B cell (primary cell): ENCODE measurements at regions not wholly inside any gene's neighbourhood (a gene's known extent, or its start where the extent isn't known, plus 50 kb on each side); places are given as distances from the start of the nearest gene placed in this dataset.

ENCODE experiments used
- ATAC-seq: fragments of 200-7000 bp; cut with Tn5 transposase; one replicate; pipeline ENCODE4 v1.10.0; 2021; ENCODE audit warnings: low read depth, mild to moderate bottlenecking, moderate number of reproducible peaks, moderate library complexity
- CTCF ChIA-PET: fragments of 350-600 bp; sonication (Branson Sonifier 250); formaldehyde crosslinking; loops from one replicate; lab custom pipeline; 2021; ENCODE audit warnings: antibody characterized with exemption, inconsistent platforms; lab: Charles Lee
- POLR2A ChIA-PET: fragments of 350-600 bp; sonication (Branson Sonifier 250); formaldehyde crosslinking; loops from one replicate; lab custom pipeline; 2021; ENCODE audit warnings: antibody characterized with exemption; lab: Charles Lee
- DNase-seq: peaks from one replicate; pipeline ENCODE4 v3.0.0; 2013
- H2AFZ ChIP-seq: 2 replicates; pipeline ENCODE4 v1.6.1; 2012; ENCODE audit warnings: mild to moderate bottlenecking, low read depth, low read length; ENCODE audit not compliant: insufficient read depth, poor library complexity, severe bottlenecking
- H3K27ac ChIP-seq, 2 donors: 1 replicate in 1 of 2; 2 replicates in 1 of 2; pipeline ENCODE4 v1.5.1; 2012 to 2013; ENCODE audit warnings: low read length in 2 of 2, mild to moderate bottlenecking in 2 of 2, moderate library complexity in 1 of 2
- H3K27me3 ChIP-seq, 4 experiments: fragments of 200-600 bp in 1 of 4; sonication (generic) in 1 of 4; replicated peaks in 1 of 4; 1 replicate in 2 of 4; 2 replicates in 2 of 4; pipeline versions ENCODE4 v1.6.1 to v1.7.0; 2013 to 2016; ENCODE audit warnings: low read length in 3 of 4, mild to moderate bottlenecking in 2 of 4, mixed read lengths in 1 of 4, moderate library complexity in 1 of 4; ENCODE audit not compliant: insufficient read depth in 4 of 4, control insufficient read depth in 3 of 4; ENCODE audit errors: control extremely low read depth in 1 of 4
- H3K36me3 ChIP-seq, 2 experiments: replicated peaks in 1 of 2; 1 replicate in 1 of 2; 2 replicates in 1 of 2; pipeline versions ENCODE4 v1.6.1 to v1.7.1; 2013; ENCODE audit warnings: low read length in 1 of 2; ENCODE audit not compliant: insufficient read depth in 2 of 2, control insufficient read depth in 1 of 2; ENCODE audit errors: control extremely low read depth in 1 of 2, extremely low read depth in 1 of 2
- H3K4me1 ChIP-seq, 2 donors: fragments of 200-600 bp in 1 of 2; sonication (generic) in 1 of 2; 1 replicate in 1 of 2; 2 replicates in 1 of 2; pipeline versions ENCODE4 v1.5.1 to v1.6.1; 2013 to 2017; ENCODE audit warnings: low read length in 2 of 2; ENCODE audit not compliant: control insufficient read depth in 2 of 2, insufficient read depth in 2 of 2
- H3K4me2 ChIP-seq: replicated peaks from 2 replicates; pipeline ENCODE3; 2012; ENCODE audit warnings: mild to moderate bottlenecking, low read depth, low read length; ENCODE audit not compliant: poor library complexity, severe bottlenecking
- H3K4me3 ChIP-seq, 5 experiments: fragments of 200-600 bp in 1 of 5; sonication (generic) in 1 of 5; 1 replicate in 3 of 5; 2 replicates in 2 of 5; pipeline versions ENCODE4 v1.5.1 to v1.7.0; 2011 to 2016; ENCODE audit warnings: low read length in 4 of 5, mild to moderate bottlenecking in 4 of 5, low read depth in 2 of 5, control low read depth in 1 of 5, moderate library complexity in 1 of 5; ENCODE audit not compliant: insufficient read depth in 1 of 5; ENCODE audit errors: control extremely low read depth in 1 of 5, extremely low read depth in 1 of 5
- H3K79me2 ChIP-seq: fragments of 200-600 bp; sonication (generic); one replicate; pipeline ENCODE4 v1.6.0; 2016; ENCODE audit warnings: low read length; ENCODE audit not compliant: control insufficient read depth, insufficient read depth
- H3K9ac ChIP-seq: fragments of 200-600 bp; sonication (generic); 2 replicates; pipeline ENCODE4 v1.6.1; 2017; ENCODE audit warnings: mild to moderate bottlenecking, low read length, moderate library complexity
- H3K9me3 ChIP-seq, 3 donors: one replicate each; pipeline versions ENCODE4 v1.6.1 to v1.7.1; 2013; ENCODE audit warnings: low read length in 2 of 3; ENCODE audit not compliant: control insufficient read depth in 2 of 3, insufficient read depth in 1 of 3; ENCODE audit errors: control extremely low read depth in 1 of 3
- H4K20me1 ChIP-seq: 2 replicates; pipeline ENCODE4 v1.6.0; 2012; ENCODE audit warnings: mild to moderate bottlenecking, low read length; ENCODE audit not compliant: insufficient read depth, control insufficient read depth, poor library complexity, severe bottlenecking
- H3K27ac Mint-ChIP-seq: one replicate; pipeline ENCODE4 v1.8.0; 2021; ENCODE audit warnings: mixed read lengths
- H3K27me3 Mint-ChIP-seq: one replicate; pipeline ENCODE4 v1.8.0; 2021; ENCODE audit warnings: mixed read lengths
- H3K4me1 Mint-ChIP-seq: one replicate; pipeline ENCODE4 v1.8.0; 2021; ENCODE audit warnings: mixed read lengths
- H3K4me3 Mint-ChIP-seq: one replicate; pipeline ENCODE4 v1.8.0; 2021; ENCODE audit warnings: mixed read lengths
- H3K9me3 Mint-ChIP-seq: one replicate; pipeline ENCODE4 v1.8.0; 2022; ENCODE audit warnings: mixed read lengths; ENCODE audit not compliant: insufficient read depth
- EZH2 ChIP-seq: IDR thresholded peaks from 2 replicates; pipeline ENCODE4 v1.6.1; 2012; ENCODE audit warnings: borderline replicate concordance, low read depth, mild to moderate bottlenecking, moderate library complexity, low read length; ENCODE audit not compliant: insufficient read depth, poor library complexity, severe bottlenecking
- WGBS: methylation state at CpG from one replicate; pipeline ENCODE4 v1.1.5; 2013; ENCODE audit warnings: missing lambda C conversion rate; ENCODE audit not compliant: insufficient coverage; 5-methylcytosine and 5-hydroxymethylcytosine counted together
- intact Hi-C: fragments of 100-400 bp; cut with micrococcal nuclease; formaldehyde crosslinking; loops from one replicate; pipeline ENCODE4 v1.10.0; 2022
- TF ChIP-seq, protein P1 (sequence below): fragments of 200-600 bp; IDR thresholded peaks from one replicate; pipeline ENCODE4 v1.8.0; 2022; ENCODE audit warnings: antibody characterized with exemption, mild to moderate bottlenecking

DNA sequence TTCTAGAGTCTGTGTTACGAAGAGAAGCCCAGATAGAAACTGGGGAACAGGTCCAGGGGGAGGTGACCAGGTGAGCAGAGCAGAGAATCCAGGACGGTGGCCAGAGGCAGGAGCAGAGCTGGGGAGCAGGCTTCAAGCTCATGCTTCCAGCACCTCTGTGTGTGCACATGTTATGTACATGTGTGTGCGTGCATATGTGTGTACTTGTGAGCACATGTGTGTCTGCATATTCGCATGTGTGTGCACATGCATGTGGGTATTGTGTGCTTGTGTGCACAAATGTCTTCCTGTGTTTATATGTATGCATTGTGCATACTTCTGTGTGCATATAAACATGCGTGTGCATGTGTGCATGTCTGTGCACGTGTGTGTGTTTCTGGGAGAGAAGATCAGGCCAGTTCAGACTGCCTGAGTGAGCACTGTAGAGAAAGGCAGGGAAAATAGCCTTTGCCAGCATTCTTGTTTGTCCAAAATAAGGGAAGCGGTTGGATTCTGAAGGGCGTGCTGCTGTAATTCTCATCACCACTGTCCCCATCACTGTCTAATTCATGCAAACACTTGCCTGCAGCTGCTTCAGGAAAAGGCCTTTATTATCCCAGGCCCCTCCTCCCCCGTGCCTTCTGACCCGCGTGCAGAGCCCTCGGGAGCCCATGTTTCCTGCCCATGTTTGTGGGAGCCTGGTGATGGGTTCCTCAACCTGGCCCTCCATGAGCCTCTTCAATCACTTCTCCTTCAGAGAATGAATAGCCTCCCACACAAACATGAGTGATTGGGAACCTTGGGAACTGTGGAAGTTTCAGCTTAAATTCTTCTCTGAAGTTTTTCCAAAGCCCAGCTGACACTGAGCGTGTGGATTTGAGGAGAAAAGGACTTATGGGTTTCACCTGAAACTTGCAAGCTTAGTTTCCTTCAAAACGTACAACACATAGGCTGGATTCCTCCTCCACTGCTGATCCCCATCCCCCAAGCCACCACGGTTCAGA, 161.7 kb upstream of the AFDN start:
- ATAC-seq = no peak
- POLR2A ChIA-PET = no interaction called here

More for the DNA sequence above, 161.7 kb upstream of the AFDN start:
- H3K4me3 ChIP-seq = no peak overlapping the region
- intact Hi-C loops = no loop called here
- CTCF ChIA-PET = no interaction called here
- H2AFZ ChIP-seq = no peak overlapping the region
- WGBS = 59% methylated on average over 13 of the region's 15 CpGs
- no peaks in the 10 kb centered on the region for H3K36me3 ChIP-seq
- no peaks in the 10 kb centered on the region for H3K4me1 ChIP-seq
- Mint-ChIP-seq H3K27me3 (no peaks in the 10 kb centered on the region), H3K9me3 (no peaks in the 10 kb centered on the region), H3K27ac (no peak overlapping the region), H3K4me1 (no peaks in the 10 kb centered on the region), H3K4me3 (no peak overlapping the region)
- TF ChIP-seq, protein P1, sequence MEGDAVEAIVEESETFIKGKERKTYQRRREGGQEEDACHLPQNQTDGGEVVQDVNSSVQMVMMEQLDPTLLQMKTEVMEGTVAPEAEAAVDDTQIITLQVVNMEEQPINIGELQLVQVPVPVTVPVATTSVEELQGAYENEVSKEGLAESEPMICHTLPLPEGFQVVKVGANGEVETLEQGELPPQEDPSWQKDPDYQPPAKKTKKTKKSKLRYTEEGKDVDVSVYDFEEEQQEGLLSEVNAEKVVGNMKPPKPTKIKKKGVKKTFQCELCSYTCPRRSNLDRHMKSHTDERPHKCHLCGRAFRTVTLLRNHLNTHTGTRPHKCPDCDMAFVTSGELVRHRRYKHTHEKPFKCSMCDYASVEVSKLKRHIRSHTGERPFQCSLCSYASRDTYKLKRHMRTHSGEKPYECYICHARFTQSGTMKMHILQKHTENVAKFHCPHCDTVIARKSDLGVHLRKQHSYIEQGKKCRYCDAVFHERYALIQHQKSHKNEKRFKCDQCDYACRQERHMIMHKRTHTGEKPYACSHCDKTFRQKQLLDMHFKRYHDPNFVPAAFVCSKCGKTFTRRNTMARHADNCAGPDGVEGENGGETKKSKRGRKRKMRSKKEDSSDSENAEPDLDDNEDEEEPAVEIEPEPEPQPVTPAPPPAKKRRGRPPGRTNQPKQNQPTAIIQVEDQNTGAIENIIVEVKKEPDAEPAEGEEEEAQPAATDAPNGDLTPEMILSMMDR = no peak
- no peak for TF ChIP-seq EZH2
- DNase-seq = no peak
- no peak overlapping the region for H3K4me2 ChIP-seq
- H3K27ac ChIP-seq = no peak overlapping the region
- H3K79me2 ChIP-seq = no peaks in the 10 kb centered on the region
- peaks cover 0 to 2% (median 0%) of the 10 kb centered on the region in 4 experiments for H3K27me3 ChIP-seq
- no peaks in the 10 kb centered on the region for H3K9me3 ChIP-seq
- no peaks in the 10 kb centered on the region for H4K20me1 ChIP-seq
- H3K9ac ChIP-seq = no peak overlapping the region
